Right renal pelvis (tissue), 4 donors: ENCODE measurements at regions not wholly inside any gene's neighbourhood (a gene's known extent, or its start where the extent isn't known, plus 50 kb on each side); places are given as distances from the start of the nearest gene placed in this dataset.

Source experiments
- DNase-seq, 4 donors: peaks; one replicate each; pipeline ENCODE4 v3.0.0-alpha.2; 2013; ENCODE audit warnings: low read depth in 4 of 4, low spot score in 3 of 4, missing footprints in 1 of 4

GRCh38 chr16:87006021-87006420 lies 311.2 kb downstream of the C16orf95 start:
- DNase-seq: no peak

- no peak for DNase-seq
Measured at GRCh38 chr16:87006789-87007745, 310.1 kb downstream of the C16orf95 start.

GRCh38 chr16:87007907-87008306 lies 309.3 kb downstream of the C16orf95 start:
- DNase-seq: no peak

GRCh38 chr16:87008664-87009063 lies 308.5 kb downstream of the C16orf95 start:
- DNase-seq: no peak

GRCh38 chr16:87012954-87013938 lies 303.9 kb downstream of the C16orf95 start:
- no peak for DNase-seq

- no peak for DNase-seq
Measured at GRCh38 chr16:87014112-87014511, 303.1 kb downstream of the C16orf95 start.

GRCh38 chr16:87015021-87015420 lies 302.2 kb downstream of the C16orf95 start:
- no peak for DNase-seq

- no peak for DNase-seq
Measured at GRCh38 chr16:87016046-87017035, 300.9 kb downstream of the C16orf95 start.

- DNase-seq: no peak
Measured at GRCh38 chr16:87017371-87018012, 299.7 kb downstream of the C16orf95 start.

GRCh38 chr16:87025676-87026075 lies 291.5 kb downstream of the C16orf95 start:
- DNase-seq: no peak

GRCh38 chr16:87027056-87027616 lies 290.1 kb downstream of the C16orf95 start:
- DNase-seq: no peak

GRCh38 chr16:87028481-87029320 lies 288.5 kb downstream of the C16orf95 start:
- no peak for DNase-seq

GRCh38 chr16:87032554-87032953 lies 284.6 kb downstream of the C16orf95 start:
- DNase-seq: no peak

GRCh38 chr16:87033021-87033471 lies 284.1 kb downstream of the C16orf95 start:
- DNase-seq: no peak

GRCh38 chr16:87033541-87034300 lies 283.5 kb downstream of the C16orf95 start:
- DNase-seq: no peak

- DNase-seq: no peak
Measured at GRCh38 chr16:87034317-87034716, 282.9 kb downstream of the C16orf95 start.

- DNase-seq: no peak
Measured at GRCh38 chr16:87035053-87035452, 282.1 kb downstream of the C16orf95 start.
